UCSD-AML1 (cell line): ENCODE measurements at regions not wholly inside any gene's neighbourhood (a gene's known extent, or its start where the extent isn't known, plus 50 kb on each side); places are given as distances from the start of the nearest gene placed in this dataset.
"Not testable (repeated sequence)": the region's sequence is repeated elsewhere in the genome, so short reads cannot be mapped to it uniquely, and the experiment has no call there.

Experiments used
- DNase-seq: peaks from one replicate; lab custom pipeline; 2025; ENCODE audit not compliant: unreplicated experiment; lab: John Stamatoyannopoulos, UW

DNA sequence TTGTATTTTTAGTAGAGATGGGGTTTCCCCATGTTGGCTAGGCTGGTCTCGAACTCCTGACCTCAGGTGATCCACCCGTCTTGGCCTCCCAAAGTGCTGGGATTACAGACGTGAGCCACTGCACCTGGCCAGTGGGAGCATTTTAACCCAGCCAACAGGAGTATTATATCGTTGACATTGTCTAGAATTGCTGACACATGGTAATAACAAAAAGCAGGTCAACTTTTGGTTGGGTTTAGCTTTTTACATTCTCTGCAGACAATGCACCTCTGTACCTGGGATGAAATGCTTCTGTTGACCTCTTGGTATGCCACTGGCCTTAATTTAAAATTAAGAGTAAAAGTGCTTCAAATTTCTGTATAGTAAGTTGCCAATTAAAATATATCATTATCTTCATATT is 245.6 kb downstream of the TTC6 start:
- DNase-seq, result not testable (repeated sequence)

- DNase-seq, result no peak
These were observed 246.7 kb downstream of the TTC6 start for GRCh38 chr14:37842106-37842505.

GRCh38 chr14:37843954-37844607 is 248.7 kb downstream of the TTC6 start:
- DNase-seq, result no peak

DNA sequence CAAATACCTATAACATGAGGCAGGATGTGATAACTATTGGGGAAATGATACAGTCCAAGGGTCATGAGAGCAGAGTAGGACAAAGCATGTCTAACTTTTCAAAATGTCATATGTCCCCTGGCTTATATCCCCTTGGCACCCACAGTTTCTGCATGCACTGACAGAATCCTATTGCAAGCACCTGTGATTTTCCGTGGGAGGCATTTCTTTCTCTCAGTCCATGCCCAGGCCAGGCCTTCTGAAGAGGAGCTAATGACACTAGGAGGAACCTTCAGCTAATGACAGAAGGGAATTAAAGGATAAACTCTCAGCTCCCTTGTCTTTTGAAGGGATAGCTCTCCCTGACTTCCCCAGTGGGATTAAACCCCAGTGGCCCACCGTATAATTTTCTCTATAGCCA is 249.2 kb downstream of the TTC6 start:
- no peak for DNase-seq

DNA sequence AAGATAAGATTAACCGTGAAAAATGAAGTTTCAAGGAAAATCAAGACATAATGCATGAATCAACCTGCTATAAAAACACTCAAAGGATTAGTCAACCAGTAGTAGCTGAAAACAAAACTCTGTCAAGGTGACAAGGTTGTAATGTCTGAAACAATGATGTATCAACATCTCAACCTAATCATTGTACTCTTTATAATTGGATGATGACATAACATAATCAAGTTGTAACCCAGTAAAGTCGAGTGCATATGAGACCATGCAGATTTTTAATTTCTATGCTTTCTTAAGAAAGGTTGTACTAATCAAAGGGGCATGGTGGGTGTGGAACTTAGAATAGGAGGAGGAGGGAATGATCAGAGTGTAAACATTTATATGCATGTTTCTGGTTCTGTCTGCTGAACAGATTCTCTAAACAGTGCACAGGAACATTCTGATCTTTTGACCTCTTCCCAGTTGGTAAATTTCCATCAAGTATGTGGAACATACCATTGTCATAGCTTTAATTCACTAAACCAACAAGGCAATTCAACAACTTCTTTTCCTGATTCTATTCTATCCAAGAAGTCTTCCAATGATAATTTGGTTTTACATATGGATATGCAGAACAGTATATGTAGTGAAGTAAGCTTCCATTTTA is 253.7 kb downstream of the TTC6 start:
- DNase-seq, result no peak

GRCh38 chr14:37851054-37851453 is 255.6 kb downstream of the TTC6 start:
- no peak for DNase-seq

DNA sequence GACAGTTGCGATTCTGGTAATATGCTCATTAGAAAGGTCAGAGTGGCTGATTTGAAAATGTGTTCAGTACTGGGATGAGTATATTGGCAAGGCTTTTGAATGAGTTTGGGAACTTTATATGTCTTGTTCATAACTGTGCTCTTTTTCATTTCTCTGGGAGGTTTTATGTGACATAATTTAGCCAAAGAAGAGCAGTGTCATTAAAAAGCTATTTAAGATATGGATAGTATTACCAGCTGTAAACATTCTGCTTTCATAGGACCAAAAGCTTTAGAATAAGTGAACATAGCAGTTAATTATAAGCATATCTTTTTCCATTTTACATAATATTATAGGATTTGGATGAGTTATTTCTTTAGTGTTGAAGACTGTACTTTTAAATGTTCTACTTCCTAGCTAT is 260.4 kb downstream of the TTC6 start:
- no peak for DNase-seq

DNA sequence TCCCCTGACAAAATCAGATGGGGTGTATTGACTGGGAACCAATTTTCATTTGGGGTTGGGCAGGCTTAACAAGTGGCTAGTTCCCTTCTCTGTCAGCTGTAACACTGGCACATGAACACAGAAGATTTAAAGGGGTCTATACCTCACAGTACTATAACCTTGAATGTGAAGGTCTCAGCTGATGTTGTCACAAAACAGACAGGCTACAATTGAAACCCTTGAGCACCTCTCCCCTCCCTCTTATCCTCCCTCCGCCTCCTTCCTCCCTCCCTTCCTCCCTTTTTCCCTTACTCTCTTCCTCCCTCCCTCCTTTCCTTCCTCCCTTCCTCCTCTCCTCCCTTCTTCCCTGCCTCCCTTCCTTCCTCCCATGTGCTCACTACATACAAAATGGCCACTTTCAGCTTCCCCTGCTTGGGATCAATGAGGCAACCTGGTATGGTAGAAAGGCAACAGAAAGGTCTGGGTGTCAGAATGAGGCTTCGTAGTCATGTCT is 262.4 kb downstream of the TTC6 start:
- DNase-seq, result no peak

DNA sequence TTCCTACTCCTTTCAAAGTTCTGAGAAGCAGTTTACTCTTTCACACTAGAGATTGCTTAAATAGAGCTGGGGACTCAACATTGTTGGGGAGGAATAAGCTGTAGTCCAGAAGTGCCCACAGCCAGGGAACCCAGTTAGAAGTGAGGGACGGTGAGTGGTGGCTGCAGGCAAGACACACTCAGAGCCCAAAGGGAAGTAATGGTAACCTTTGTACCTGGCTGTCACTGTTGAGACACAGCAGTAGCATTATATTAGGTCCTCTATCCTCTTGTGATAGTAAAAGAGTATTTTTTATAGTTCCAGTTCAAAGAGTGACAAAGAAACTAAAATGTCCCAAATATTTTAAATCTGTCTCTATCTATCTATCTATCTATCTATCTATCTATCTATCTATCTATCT is 263.3 kb downstream of the TTC6 start:
- DNase-seq, result no peak

GRCh38 chr14:37859177-37859576 is 263.7 kb downstream of the TTC6 start:
- no peak for DNase-seq

DNA sequence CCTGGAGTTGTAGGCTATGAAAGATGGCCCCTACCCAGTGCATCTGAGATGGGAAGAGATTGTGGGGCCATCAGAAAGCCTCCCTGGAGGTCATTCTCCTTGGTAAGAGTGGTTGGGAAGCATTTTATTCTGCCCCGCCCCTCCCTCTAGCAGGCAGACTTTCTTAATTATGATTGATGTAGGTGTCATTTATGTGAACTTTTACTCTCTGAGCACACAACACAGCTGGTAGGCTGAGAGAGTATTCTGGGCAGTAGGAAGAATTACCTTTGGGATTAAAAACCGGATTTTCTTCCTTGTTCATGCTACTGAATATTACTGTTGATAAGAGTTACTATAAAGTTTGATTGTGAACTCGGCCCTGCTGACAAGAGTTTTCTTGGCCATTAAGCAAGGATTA is 266.8 kb downstream of the TTC6 start:
- DNase-seq, result no peak

DNA sequence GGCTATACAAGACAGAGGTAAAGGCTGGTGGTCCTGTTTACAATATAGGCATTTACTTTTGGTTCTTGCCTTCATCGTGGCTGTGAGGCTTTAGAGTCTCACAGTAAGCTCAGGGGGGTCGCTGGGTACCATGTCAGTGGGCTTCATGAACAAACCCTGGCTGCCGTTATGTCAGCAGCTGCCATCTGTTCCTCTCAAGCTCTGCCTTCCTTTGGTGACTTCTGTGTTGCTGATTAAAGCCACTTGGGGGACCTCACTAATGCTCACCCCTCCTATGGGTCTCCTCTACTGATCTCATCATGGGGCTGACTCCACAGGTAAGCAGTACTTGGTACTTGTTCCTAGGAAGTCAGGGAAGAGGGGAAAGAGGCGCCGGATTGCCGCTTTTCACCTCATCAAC is 268.7 kb downstream of the TTC6 start:
- no peak for DNase-seq

DNA sequence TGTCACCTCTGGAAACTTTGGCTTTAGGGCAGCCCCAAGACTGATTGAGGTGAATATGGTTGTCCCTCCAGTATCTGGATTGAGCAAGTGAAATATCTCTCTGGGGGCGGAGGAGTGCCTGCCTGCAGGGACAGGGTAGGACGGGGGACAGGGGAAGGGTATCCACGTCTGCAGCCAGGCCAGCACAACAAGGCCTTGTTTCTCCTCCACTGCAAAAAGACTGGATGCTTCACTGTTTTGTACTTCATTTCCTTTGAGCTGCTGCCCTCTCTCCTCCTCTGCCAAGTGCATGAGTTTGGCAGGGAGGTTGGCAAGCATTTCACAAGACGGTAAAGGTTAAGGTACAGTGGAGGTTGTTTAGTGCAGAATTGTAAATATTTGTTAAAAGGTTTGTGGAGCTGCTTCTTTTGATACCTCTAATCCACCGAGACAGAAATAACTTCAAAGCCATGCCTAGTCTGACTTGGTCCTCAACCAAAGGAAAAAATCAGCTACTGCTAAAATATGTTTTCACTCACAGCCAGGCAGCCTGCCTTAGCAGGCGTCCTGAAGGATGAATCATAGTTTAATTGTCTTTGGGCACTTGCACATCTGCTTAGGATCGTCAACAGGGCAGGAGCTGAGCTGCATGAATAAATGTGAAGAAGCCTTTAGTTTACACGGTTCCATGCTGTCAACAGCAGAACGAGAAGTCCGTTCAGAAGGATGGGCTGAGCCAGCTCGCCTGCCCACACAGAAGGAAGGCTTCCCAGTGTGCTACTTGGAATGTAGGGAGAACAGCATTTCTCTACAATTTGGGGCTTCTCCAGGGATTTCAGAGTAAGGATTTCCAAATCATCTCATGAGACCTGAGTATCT is 269.7 kb downstream of the TTC6 start:
- DNase-seq, result no peak

DNA sequence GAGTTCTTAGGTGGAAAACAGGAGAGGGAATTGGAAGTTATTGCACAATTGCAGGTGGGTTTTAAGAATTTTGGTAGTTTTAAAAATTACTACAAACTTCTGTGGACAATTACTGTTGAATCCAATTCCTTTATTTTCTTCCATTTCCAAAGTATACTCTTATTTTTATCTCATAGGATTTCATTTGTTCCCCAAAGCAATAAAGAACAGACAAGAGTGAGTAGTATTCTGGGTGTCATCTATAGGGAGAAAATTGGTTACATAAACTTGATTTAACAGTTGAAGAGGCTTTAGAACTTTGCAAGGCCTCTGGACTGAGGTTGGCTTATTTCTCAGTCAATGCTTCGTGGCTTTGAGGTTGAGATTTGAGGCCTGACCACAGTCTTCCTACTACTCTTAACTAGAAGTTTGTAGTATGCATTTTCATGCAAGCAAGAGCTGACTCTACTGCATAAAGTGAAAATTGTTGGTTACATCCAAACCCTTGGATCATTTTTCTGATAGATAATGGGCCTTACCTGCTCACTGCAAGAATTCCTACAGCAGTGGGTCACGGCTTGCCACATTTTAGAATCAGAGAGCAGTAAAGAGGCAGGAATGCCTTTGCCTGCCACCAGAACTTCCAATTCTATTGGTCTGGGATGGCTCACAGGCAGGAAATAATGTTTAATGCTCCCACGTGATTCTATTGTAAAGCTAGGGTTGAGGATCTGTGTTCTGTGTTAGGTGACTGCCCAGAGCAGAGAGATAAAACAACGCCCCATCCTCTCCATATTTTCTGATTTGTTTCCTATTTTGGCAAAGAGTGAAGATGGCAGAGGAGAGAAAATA is 270.5 kb downstream of the TTC6 start:
- DNase-seq, result no peak

- no peak for DNase-seq
These were observed 274.2 kb downstream of the TTC6 start for GRCh38 chr14:37869633-37870032.

DNA sequence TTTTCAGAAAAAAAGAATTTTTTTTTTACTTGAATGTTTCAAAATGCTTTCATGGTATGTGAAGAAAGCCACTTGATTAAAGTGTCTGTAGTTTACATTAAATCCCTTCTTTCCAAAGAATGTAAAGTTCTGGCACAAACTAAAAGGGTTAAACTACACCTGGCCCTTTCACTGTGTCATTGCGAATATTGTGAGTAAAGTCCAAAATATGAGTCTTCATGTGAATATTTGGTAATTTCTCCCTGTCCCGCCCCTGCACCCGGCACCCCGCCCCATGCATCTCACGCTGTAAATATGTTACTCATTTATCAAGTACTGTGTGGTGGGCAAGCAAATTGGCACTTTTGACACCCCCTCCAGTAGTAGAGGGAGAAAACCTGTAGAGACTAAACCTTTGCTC is 274.7 kb downstream of the TTC6 start:
- DNase-seq, result no peak

- no peak for DNase-seq
These were observed 275.4 kb downstream of the TTC6 start for GRCh38 chr14:37870632-37871346.

GRCh38 chr14:37874065-37874428 is 278.6 kb downstream of the TTC6 start:
- DNase-seq, result not testable (repeated sequence)

- DNase-seq, result peak; percentile 76
These were observed 279.1 kb downstream of the TTC6 start for GRCh38 chr14:37874429-37875109.

GRCh38 chr14:37888234-37888633 is 292.8 kb downstream of the TTC6 start:
- DNase-seq, result no peak
